H9 (cell line): ENCODE measurements at regions not wholly inside any gene's neighbourhood (a gene's known extent, or its start where the extent isn't known, plus 50 kb on each side); places are given as distances from the start of the nearest gene placed in this dataset.

Source experiments
- DNase-seq: peaks from one replicate; pipeline ENCODE4 v3.0.0-alpha.2; 2017
- H2AFZ ChIP-seq: one replicate; pipeline ENCODE4 v1.6.1; 2013; ENCODE audit warnings: mild to moderate bottlenecking, low read length, control low read depth, moderate library complexity
- H2AK5ac ChIP-seq: 2 replicates; pipeline ENCODE4 v1.6.1; 2013; ENCODE audit warnings: low read length, control low read depth, mixed read lengths; ENCODE audit not compliant: insufficient read length
- H2BK120ac ChIP-seq: one replicate; pipeline ENCODE4 v1.6.1; 2013; ENCODE audit warnings: low read depth, mild to moderate bottlenecking, low read length, control low read depth, inconsistent platforms; ENCODE audit not compliant: poor library complexity, severe bottlenecking
- H2BK12ac ChIP-seq: 2 replicates; pipeline ENCODE4 v1.6.1; 2013; ENCODE audit warnings: low read length, control low read depth, mixed read lengths, low read depth; ENCODE audit not compliant: insufficient read length
- H2BK15ac ChIP-seq: 2 replicates; pipeline ENCODE4 v1.6.1; 2013; ENCODE audit warnings: low read depth, low read length, control low read depth
- H2BK20ac ChIP-seq: one replicate; pipeline ENCODE4 v1.6.1; 2013; ENCODE audit warnings: low read depth, mild to moderate bottlenecking, low read length, control low read depth, inconsistent platforms; ENCODE audit not compliant: poor library complexity, severe bottlenecking
- H2BK5ac ChIP-seq: 2 replicates; pipeline ENCODE4 v1.6.1; 2013; ENCODE audit warnings: low read length, control low read depth, mixed read lengths; ENCODE audit not compliant: insufficient read length
- H3K14ac ChIP-seq: 2 replicates; pipeline ENCODE4 v1.6.1; 2013; ENCODE audit warnings: low read length, control low read depth; ENCODE audit not compliant: insufficient read depth
- H3K18ac ChIP-seq: 2 replicates; pipeline ENCODE4 v1.6.1; 2013; ENCODE audit warnings: low read depth, mild to moderate bottlenecking, mixed read lengths, low read length, control low read depth; ENCODE audit not compliant: insufficient read length
- H3K23ac ChIP-seq: 2 replicates; pipeline ENCODE4 v1.6.1; 2013; ENCODE audit warnings: low read length, control low read depth, mixed read lengths, low read depth; ENCODE audit not compliant: insufficient read length
- H3K23me2 ChIP-seq: 2 replicates; pipeline ENCODE4 v1.6.1; 2013; ENCODE audit warnings: low read depth, mild to moderate bottlenecking, mixed read lengths, low read length, control low read depth; ENCODE audit not compliant: insufficient read length, poor library complexity, severe bottlenecking
- H3K27ac ChIP-seq: 2 replicates; pipeline ENCODE4 v1.5.1; 2013; ENCODE audit warnings: low read length, control low read depth, mixed read lengths, low read depth; ENCODE audit not compliant: insufficient read length
- H3K27me3 ChIP-seq: 2 replicates; pipeline ENCODE4 v1.6.1; 2013; ENCODE audit warnings: low read length, control low read depth, inconsistent platforms; ENCODE audit not compliant: insufficient read depth
- H3K4ac ChIP-seq: 2 replicates; pipeline ENCODE4 v1.6.1; 2013; ENCODE audit warnings: low read depth, mild to moderate bottlenecking, control low read depth, inconsistent platforms, low read length, moderate library complexity
- H3K4me1 ChIP-seq: 2 replicates; pipeline ENCODE4 v1.6.1; 2013; ENCODE audit warnings: low read length, control low read depth, inconsistent platforms; ENCODE audit not compliant: insufficient read depth
- H3K4me2 ChIP-seq: 2 replicates; pipeline ENCODE4 v1.6.1; 2013; ENCODE audit warnings: low read length, control low read depth, mixed read lengths; ENCODE audit not compliant: insufficient read length, insufficient read depth
- H3K56ac ChIP-seq: 2 replicates; pipeline ENCODE4 v1.6.1; 2013; ENCODE audit warnings: low read depth, mild to moderate bottlenecking, mixed read lengths, low read length, control low read depth; ENCODE audit not compliant: insufficient read length
- H3K79me1 ChIP-seq: 2 replicates; pipeline ENCODE4 v1.6.1; 2013; ENCODE audit warnings: low read depth, mild to moderate bottlenecking, moderate library complexity, low read length, control low read depth, inconsistent platforms; ENCODE audit not compliant: insufficient read depth, poor library complexity, severe bottlenecking
- H3K79me2 ChIP-seq: 2 replicates; pipeline ENCODE4 v1.6.1; 2013; ENCODE audit warnings: low read length, control low read depth, inconsistent platforms; ENCODE audit not compliant: insufficient read depth
- H3K9ac ChIP-seq: 2 replicates; pipeline ENCODE4 v1.6.1; 2013; ENCODE audit warnings: low read length, control low read depth, mixed read lengths; ENCODE audit not compliant: insufficient read length; ENCODE audit errors: extremely low read depth
- H3K9me3 ChIP-seq: one replicate; pipeline ENCODE4 v1.6.1; 2013; ENCODE audit warnings: low read depth, low read length, inconsistent platforms; ENCODE audit not compliant: control insufficient read depth
- H3T11ph ChIP-seq: one replicate; pipeline ENCODE4 v1.6.1; 2013; ENCODE audit warnings: mild to moderate bottlenecking, low read length, control low read depth, inconsistent platforms
- H4K20me1 ChIP-seq: one replicate; pipeline ENCODE4 v1.6.1; 2013; ENCODE audit not compliant: control insufficient read depth, insufficient read length, insufficient read depth
- H4K5ac ChIP-seq: 2 replicates; pipeline ENCODE4 v1.6.1; 2013; ENCODE audit warnings: low read depth, mild to moderate bottlenecking, mixed read lengths, low read length, control low read depth; ENCODE audit not compliant: insufficient read length
- H4K8ac ChIP-seq: replicated peaks from 2 replicates; pipeline ENCODE4 v1.6.1; 2013; ENCODE audit warnings: low read length, control low read depth, mixed read lengths, low read depth; ENCODE audit not compliant: insufficient read length
- H4K91ac ChIP-seq: 2 replicates; pipeline ENCODE4 v1.6.1; 2013; ENCODE audit warnings: low read depth, mild to moderate bottlenecking, moderate library complexity, mixed read lengths, low read length, control low read depth; ENCODE audit not compliant: insufficient read length
- H3K27ac Mint-ChIP-seq, 3 experiments: 2 replicates in 2 of 3; 3 replicates in 1 of 3; pipeline ENCODE4 v1.8.0; 2020 to 2021; ENCODE audit warnings: mixed read lengths in 3 of 3, mild to moderate bottlenecking in 1 of 3, moderate library complexity in 1 of 3
- H3K27me3 Mint-ChIP-seq: 2 replicates; pipeline ENCODE4 v1.8.0; 2021; ENCODE audit warnings: low read depth, mild to moderate bottlenecking, moderate library complexity, mixed read lengths
- H3K36me3 Mint-ChIP-seq, 3 experiments: 2 replicates in 2 of 3; 3 replicates in 1 of 3; pipeline ENCODE4 v1.8.0; 2020 to 2021; ENCODE audit warnings: low read depth in 3 of 3, mixed read lengths in 3 of 3; ENCODE audit not compliant: insufficient read depth in 1 of 3
- H3K4me1 Mint-ChIP-seq, 2 experiments: 2 replicates each; pipeline ENCODE4 v1.8.0; 2020; ENCODE audit warnings: mixed read lengths in 2 of 2
- H3K4me3 Mint-ChIP-seq, 2 experiments: 2 replicates in 1 of 2; 3 replicates in 1 of 2; pipeline ENCODE4 v1.8.0; 2020 to 2021; ENCODE audit warnings: mild to moderate bottlenecking in 2 of 2, mixed read lengths in 2 of 2, moderate library complexity in 1 of 2
- H3K9me3 Mint-ChIP-seq, 2 experiments: 2 replicates in 1 of 2; 3 replicates in 1 of 2; pipeline ENCODE4 v1.8.0; 2020; ENCODE audit warnings: mild to moderate bottlenecking in 2 of 2, mixed read lengths in 2 of 2, moderate library complexity in 1 of 2
- WGBS: extraction: QIAGEN DNeasy Blood & Tissue Kit; methylation state at CpG from one replicate; pipeline ENCODE4 v1.1.7; 2013; ENCODE audit warnings: missing lambda C conversion rate, low lambda C conversion rate, mixed read lengths; ENCODE audit not compliant: insufficient read length; ENCODE audit errors: extremely low coverage; 5-methylcytosine and 5-hydroxymethylcytosine counted together
- TF ChIP-seq, protein P1 (sequence below): fragments of 200-600 bp; sonication (generic); conservative IDR thresholded peaks from 3 replicates; pipeline ENCODE4 v1.8.0; 2021; ENCODE audit warnings: antibody characterized with exemption, mild to moderate bottlenecking

GRCh38 chr14:95455246-95455645 lies 61.2 kb downstream of the SYNE3 start:
- Histone ChIP-seq H3K18ac (no peak overlapping the region), H3K23ac (no peak overlapping the region), H3K9me3 (no peaks in the 10 kb centered on the region), H3T11ph (no peak overlapping the region), H3K9ac (no peak overlapping the region), H3K4me2 (no peak overlapping the region), H4K8ac (no peak overlapping the region), H3K4ac (no peak overlapping the region), H2BK20ac (no peak overlapping the region), H2AK5ac (no peak overlapping the region), H4K20me1 (no peaks in the 10 kb centered on the region), H3K79me2 (no peaks in the 10 kb centered on the region), H2BK12ac (no peak overlapping the region), H3K23me2 (peaks cover 3% of the 10 kb centered on the region), H3K79me1 (no peaks in the 10 kb centered on the region), H3K27ac (no peak overlapping the region), H2AFZ (no peak overlapping the region), H2BK5ac (no peak overlapping the region), H2BK120ac (no peak overlapping the region), H3K27me3 (no peaks in the 10 kb centered on the region), H3K56ac (no peak overlapping the region), H3K4me1 (no peaks in the 10 kb centered on the region), H4K5ac (no peak overlapping the region), H2BK15ac (no peak overlapping the region), H3K14ac (no peak overlapping the region), H4K91ac (no peak overlapping the region)
- no peaks in the 10 kb centered on the region for H3K9me3 Mint-ChIP-seq
- H3K36me3 Mint-ChIP-seq, result no peaks in the 10 kb centered on the region
- no peak overlapping the region for H3K4me3 Mint-ChIP-seq
- H3K27ac Mint-ChIP-seq, result no peak overlapping the region
- peaks cover 15% of the 10 kb centered on the region for H3K27me3 Mint-ChIP-seq
- peaks cover 0 to 3% of the 10 kb centered on the region in 2 experiments; a peak in 1 of 4 replicates for H3K4me1 Mint-ChIP-seq
- WGBS, result no CpG with 5 or more reads among the region's 17 CpGs
- no peak for DNase-seq
- TF ChIP-seq, protein P1, sequence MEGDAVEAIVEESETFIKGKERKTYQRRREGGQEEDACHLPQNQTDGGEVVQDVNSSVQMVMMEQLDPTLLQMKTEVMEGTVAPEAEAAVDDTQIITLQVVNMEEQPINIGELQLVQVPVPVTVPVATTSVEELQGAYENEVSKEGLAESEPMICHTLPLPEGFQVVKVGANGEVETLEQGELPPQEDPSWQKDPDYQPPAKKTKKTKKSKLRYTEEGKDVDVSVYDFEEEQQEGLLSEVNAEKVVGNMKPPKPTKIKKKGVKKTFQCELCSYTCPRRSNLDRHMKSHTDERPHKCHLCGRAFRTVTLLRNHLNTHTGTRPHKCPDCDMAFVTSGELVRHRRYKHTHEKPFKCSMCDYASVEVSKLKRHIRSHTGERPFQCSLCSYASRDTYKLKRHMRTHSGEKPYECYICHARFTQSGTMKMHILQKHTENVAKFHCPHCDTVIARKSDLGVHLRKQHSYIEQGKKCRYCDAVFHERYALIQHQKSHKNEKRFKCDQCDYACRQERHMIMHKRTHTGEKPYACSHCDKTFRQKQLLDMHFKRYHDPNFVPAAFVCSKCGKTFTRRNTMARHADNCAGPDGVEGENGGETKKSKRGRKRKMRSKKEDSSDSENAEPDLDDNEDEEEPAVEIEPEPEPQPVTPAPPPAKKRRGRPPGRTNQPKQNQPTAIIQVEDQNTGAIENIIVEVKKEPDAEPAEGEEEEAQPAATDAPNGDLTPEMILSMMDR, result no peak
